HepG2 (cell line): ENCODE measurements at regions not wholly inside any gene's neighbourhood (a gene's known extent, or its start where the extent isn't known, plus 50 kb on each side); places are given as distances from the start of the nearest gene placed in this dataset.

Experiments used
- ATAC-seq: fragments of 200-7000 bp; cut with Tn5 transposase; 3 replicates; pipeline ENCODE4 v1.9.1; 2020; ENCODE audit warnings: mild to moderate bottlenecking, moderate library complexity
- BruUV-seq: library from RNA; stranded (reverse); fragments of 400-500 nt; replicated peaks from 2 replicates; lab custom pipeline; 2021; lab: Mats Ljungman, UMichigan
- CTCF ChIA-PET: fragments of 300-600 bp; formaldehyde crosslinking; extraction: SDS; loops from one replicate; lab custom pipeline; 2021; ENCODE audit warnings: low total read pairs, inconsistent platforms, low intra/inter-chr PET ratio; lab: Yijun Ruan, JAX
- POLR2A ChIA-PET: fragments of 350-600 bp; sonication (Branson Sonifier 250); formaldehyde crosslinking; loops from one replicate; lab custom pipeline; 2020; ENCODE audit warnings: antibody characterized with exemption, inconsistent platforms; lab: Yijun Ruan, JAX
- DNase-seq: peaks from one replicate; pipeline ENCODE4 v3.0.0-alpha.2; 2015; ENCODE audit warnings: low spot score
- FAIRE-seq: peaks from 3 replicates; lab custom pipeline; 2011; peaks lifted over from hg19 to GRCh38; lab: Jason Lieb, UNC
- H2AFZ ChIP-seq: one replicate; pipeline ENCODE4 v1.6.1; 2011; ENCODE audit warnings: low read length, inconsistent platforms
- H3K27ac ChIP-seq: fragments of 300-600 bp; 3 replicates; pipeline ENCODE4 v1.8.0; 2011; ENCODE audit warnings: mixed run types, mild to moderate bottlenecking, mixed read lengths, low read length, inconsistent platforms; ENCODE audit not compliant: insufficient read depth; ENCODE audit errors: extremely low read length
- H3K27me3 ChIP-seq, 2 experiments: fragments of 200-600 bp in 1 of 2; 2 replicates in 1 of 2; 3 replicates in 1 of 2; pipeline versions ENCODE4 v1.6.0 to v1.8.0; 2011; ENCODE audit warnings: low read length in 2 of 2, mild to moderate bottlenecking in 2 of 2, moderate library complexity in 2 of 2, inconsistent platforms in 1 of 2; ENCODE audit not compliant: insufficient read depth in 2 of 2, control insufficient read depth in 1 of 2
- H3K36me3 ChIP-seq, 2 experiments: fragments of 200-600 bp in 1 of 2; replicated peaks in 1 of 2; 2 replicates in 1 of 2; 3 replicates in 1 of 2; pipeline versions ENCODE4 v1.5.1 to v1.8.0; 2011; ENCODE audit warnings: low read length in 2 of 2, inconsistent platforms in 1 of 2; ENCODE audit not compliant: insufficient read depth in 2 of 2, control insufficient read depth in 1 of 2
- H3K4me1 ChIP-seq: 2 replicates; pipeline ENCODE4 v1.5.1; 2012; ENCODE audit warnings: low read length, inconsistent platforms; ENCODE audit not compliant: insufficient read depth
- H3K4me2 ChIP-seq: 2 replicates; pipeline ENCODE4 v1.6.0; 2011; ENCODE audit warnings: low read depth, low read length, inconsistent platforms
- H3K4me3 ChIP-seq, 3 experiments: fragments of 200-600 bp in 1 of 3; sonication (generic), shearing (Covaris generic) in 1 of 3; replicated peaks in 1 of 3; 2 replicates each; pipeline ENCODE4 v1.5.1; 2011 to 2016; ENCODE audit warnings: low read length in 3 of 3, inconsistent platforms in 2 of 3, low read depth in 2 of 3, mild to moderate bottlenecking in 2 of 3, control low read depth in 1 of 3, mixed read lengths in 1 of 3; ENCODE audit not compliant: insufficient read depth in 1 of 3
- H3K79me2 ChIP-seq: one replicate; pipeline ENCODE4 v1.6.1; 2011; ENCODE audit warnings: low read length, inconsistent platforms; ENCODE audit not compliant: insufficient read depth
- H3K9ac ChIP-seq: 2 replicates; pipeline ENCODE4 v1.6.0; 2011; ENCODE audit warnings: mild to moderate bottlenecking, low read depth, low read length, inconsistent platforms; ENCODE audit not compliant: insufficient read depth
- H3K9me3 ChIP-seq: 2 replicates; pipeline ENCODE4 v1.5.1; 2012; ENCODE audit warnings: mild to moderate bottlenecking, low read length
- H4K20me1 ChIP-seq: 2 replicates; pipeline ENCODE4 v1.6.0; 2011; ENCODE audit warnings: inconsistent platforms, mild to moderate bottlenecking, low read length, moderate library complexity; ENCODE audit not compliant: insufficient read depth
- ARID5B ChIP-seq: IDR thresholded peaks from 2 replicates; pipeline ENCODE4 v1.4.0; 2020; ENCODE audit warnings: mild to moderate bottlenecking, missing genetic modification reagents
- FOXC1 ChIP-seq: sonication (generic); formaldehyde crosslinking; IDR thresholded peaks from 2 replicates; pipeline ENCODE4 v1.8.0; 2022; ENCODE audit warnings: mild to moderate bottlenecking, missing genetic modification reagents, borderline replicate concordance
- POLR2G ChIP-seq: fragments of 200-400 bp; formaldehyde crosslinking; IDR thresholded peaks from 2 replicates; pipeline ENCODE4 v1.6.1; 2018; ENCODE audit warnings: mild to moderate bottlenecking, low read depth, low read length, moderate library complexity
- TFDP1 ChIP-seq: IDR thresholded peaks from 2 replicates; pipeline ENCODE4 v1.6.1; 2016; ENCODE audit warnings: missing compliant biosample characterization, missing genetic modification reagents, borderline replicate concordance
- ZBTB21 ChIP-seq: sonication (generic); formaldehyde crosslinking; IDR thresholded peaks from 2 replicates; pipeline ENCODE4 v1.4.0; 2020; ENCODE audit warnings: missing genetic modification reagents
- ZNF777 ChIP-seq: sonication (generic); formaldehyde crosslinking; IDR thresholded peaks from 2 replicates; pipeline ENCODE4 v1.4.0; 2020; ENCODE audit warnings: missing genetic modification reagents
- WGBS: methylation state at CpG from one replicate; pipeline ENCODE4 v1.1.6; 2017; ENCODE audit warnings: low lambda C conversion rate; 5-methylcytosine and 5-hydroxymethylcytosine counted together
- in situ Hi-C: cut with HindIII; loops from 2 replicates; pipeline ENCODE4 v1.10.0; 2017; ENCODE audit warnings: low pct_unique_long_range_greater_than_20kb; ENCODE audit not compliant: extremely low pct_ligation_motif_present
- intact Hi-C: fragments of 100-400 bp; cut with micrococcal nuclease; formaldehyde crosslinking; loops from one replicate; pipeline ENCODE4 v1.10.0; 2022; ENCODE audit not compliant: unreplicated experiment

GRCh38 chr13:21889651-21890050 is 218.8 kb downstream of the FGF9 start:
- Histone ChIP-seq H2AFZ (no peak overlapping the region), H3K4me2 (no peak overlapping the region)
- no peak for ATAC-seq
- POLR2A ChIA-PET = no interaction called here
- TF ChIP-seq ZNF777 = no peak
- TF ChIP-seq TFDP1 (CRISPR knock-in tag) = no peak
- TF ChIP-seq ZBTB21 (CRISPR knock-in tag) = no peak
- TF ChIP-seq FOXC1 (CRISPR knock-in tag) = no peak
- TF ChIP-seq POLR2G = no peak
- TF ChIP-seq ARID5B (CRISPR knock-in tag) = no peak
- TF ChIP-seq, all 625 proteins: peak for 0
- intact Hi-C loops = no loop called here
- Histone ChIP-seq H3K4me3 (no peak overlapping the region), H3K27me3 (peaks cover 1 to 10% of the 10 kb centered on the region in 2 experiments; a peak in 2 of 5 replicates), H3K79me2 (no peaks in the 10 kb centered on the region), H3K27ac (no peak overlapping the region), H3K9me3 (no peaks in the 10 kb centered on the region), H3K9ac (no peak overlapping the region), H3K36me3 (no peaks in the 10 kb centered on the region), H4K20me1 (no peaks in the 10 kb centered on the region), H3K4me1 (no peaks in the 10 kb centered on the region)
- WGBS = 76% methylated on average over 5 of the region's 5 CpGs
- in situ Hi-C loops = loop anchor here (25.0 kb wide), 1 partner anchor 102 kb away; no protein-coding TSS in a partner anchor
- FAIRE-seq = no peak
- DNase-seq = no peak
- no TSS peak for BruUV-seq
- CTCF ChIA-PET = no interaction called here
